Activated naive CD4-positive, alpha-beta T cell treated with anti-CD3 and anti-CD28 coated beads, Interleukin-2, amount 50 U/mL, for 24 hours (primary cell): ENCODE measurements at regions not wholly inside any gene's neighbourhood (a gene's known extent, or its start where the extent isn't known, plus 50 kb on each side); places are given as distances from the start of the nearest gene placed in this dataset.
A peak's percentile ranks its signal among the peaks of the same experiment; 100 is the strongest.

Experiments
- H3K27ac Mint-ChIP-seq: one replicate; pipeline ENCODE4 v1.8.0; 2021; ENCODE audit warnings: mild to moderate bottlenecking, mixed read lengths
- H3K27me3 Mint-ChIP-seq: one replicate; pipeline ENCODE4 v1.8.0; 2021; ENCODE audit warnings: mixed read lengths
- H3K36me3 Mint-ChIP-seq: one replicate; pipeline ENCODE4 v1.8.0; 2021; ENCODE audit warnings: mixed read lengths
- H3K4me1 Mint-ChIP-seq: one replicate; pipeline ENCODE4 v1.8.0; 2021; ENCODE audit warnings: mixed read lengths
- H3K4me3 Mint-ChIP-seq: one replicate; pipeline ENCODE4 v1.8.0; 2021; ENCODE audit warnings: mild to moderate bottlenecking, mixed read lengths
- H3K9me3 Mint-ChIP-seq: one replicate; pipeline ENCODE4 v1.8.0; 2021; ENCODE audit warnings: mixed read lengths

- Mint-ChIP-seq H3K9me3 (no peaks in the 10 kb centered on the region), H3K27ac (peak overlapping the region; percentile 31), H3K27me3 (no peaks in the 10 kb centered on the region), H3K4me1 (peaks cover 66% of the 10 kb centered on the region), H3K36me3 (peaks cover 46% of the 10 kb centered on the region), H3K4me3 (no peak overlapping the region)
These were observed 1149.5 kb downstream of the VRK1 start for GRCh38 chr14:97946641-97947040.

- no peaks in the 10 kb centered on the region for H3K9me3 Mint-ChIP-seq
- H3K27me3 Mint-ChIP-seq: no peaks in the 10 kb centered on the region
- H3K4me1 Mint-ChIP-seq: peaks cover 80% of the 10 kb centered on the region
- peaks cover 38% of the 10 kb centered on the region for H3K36me3 Mint-ChIP-seq
- H3K4me3 Mint-ChIP-seq: no peak overlapping the region
- H3K27ac Mint-ChIP-seq: no peak overlapping the region
These were observed 1151.7 kb downstream of the VRK1 start for GRCh38 chr14:97948841-97949240.

- no peaks in the 10 kb centered on the region for H3K9me3 Mint-ChIP-seq
- peaks cover 56% of the 10 kb centered on the region for H3K36me3 Mint-ChIP-seq
- no peaks in the 10 kb centered on the region for H3K27me3 Mint-ChIP-seq
- H3K4me1 Mint-ChIP-seq: peaks cover 66% of the 10 kb centered on the region
- H3K4me3 Mint-ChIP-seq: no peak overlapping the region
- no peak overlapping the region for H3K27ac Mint-ChIP-seq
These were observed 1159.6 kb downstream of the VRK1 start for GRCh38 chr14:97956581-97957340.

- H3K4me1 Mint-ChIP-seq: peaks cover 65% of the 10 kb centered on the region
- no peak overlapping the region for H3K4me3 Mint-ChIP-seq
- peaks cover 63% of the 10 kb centered on the region for H3K36me3 Mint-ChIP-seq
- H3K9me3 Mint-ChIP-seq: no peaks in the 10 kb centered on the region
- no peak overlapping the region for H3K27ac Mint-ChIP-seq
- no peaks in the 10 kb centered on the region for H3K27me3 Mint-ChIP-seq
These were observed 1162.1 kb downstream of the VRK1 start for GRCh38 chr14:97959251-97959650.

- Mint-ChIP-seq H3K36me3 (peaks cover 61% of the 10 kb centered on the region), H3K27me3 (no peaks in the 10 kb centered on the region), H3K27ac (peak overlapping the region; percentile 53), H3K4me3 (no peak overlapping the region), H3K9me3 (no peaks in the 10 kb centered on the region), H3K4me1 (peaks cover 65% of the 10 kb centered on the region)
These were observed 1163.3 kb downstream of the VRK1 start for GRCh38 chr14:97960436-97960835.

GRCh38 chr14:97970222-97970621 is 1173.0 kb downstream of the VRK1 start:
- H3K9me3 Mint-ChIP-seq: peaks cover 23% of the 10 kb centered on the region
- H3K4me3 Mint-ChIP-seq: peak overlapping the region; percentile 60
- peaks cover 46% of the 10 kb centered on the region for H3K36me3 Mint-ChIP-seq
- H3K4me1 Mint-ChIP-seq: peaks cover 95% of the 10 kb centered on the region
- H3K27ac Mint-ChIP-seq: peak overlapping the region; percentile 99
- H3K27me3 Mint-ChIP-seq: no peaks in the 10 kb centered on the region

- peak overlapping the region; percentile 99 for H3K27ac Mint-ChIP-seq
- peak overlapping the region; percentile 96 for H3K4me3 Mint-ChIP-seq
- peaks cover 11% of the 10 kb centered on the region for H3K9me3 Mint-ChIP-seq
- peaks cover 16% of the 10 kb centered on the region for H3K36me3 Mint-ChIP-seq
- H3K27me3 Mint-ChIP-seq: no peaks in the 10 kb centered on the region
- H3K4me1 Mint-ChIP-seq: peaks cover 95% of the 10 kb centered on the region
These were observed 1178.0 kb downstream of the VRK1 start for GRCh38 chr14:97975216-97975615.

GRCh38 chr14:97975962-97976361 is 1178.8 kb downstream of the VRK1 start:
- H3K27ac Mint-ChIP-seq: peak overlapping the region; percentile 99
- peak overlapping the region; percentile 96 for H3K4me3 Mint-ChIP-seq
- H3K4me1 Mint-ChIP-seq: peaks cover 95% of the 10 kb centered on the region
- H3K9me3 Mint-ChIP-seq: peaks cover 6% of the 10 kb centered on the region
- no peaks in the 10 kb centered on the region for H3K27me3 Mint-ChIP-seq
- H3K36me3 Mint-ChIP-seq: peaks cover 13% of the 10 kb centered on the region

- Mint-ChIP-seq H3K9me3 (peaks cover under 1% of the 10 kb centered on the region), H3K27me3 (no peaks in the 10 kb centered on the region), H3K27ac (peak overlapping the region; percentile 99), H3K4me3 (peak overlapping the region; percentile 96), H3K36me3 (peaks cover 12% of the 10 kb centered on the region), H3K4me1 (peaks cover 95% of the 10 kb centered on the region)
These were observed 1179.7 kb downstream of the VRK1 start for GRCh38 chr14:97976861-97977260.

- Mint-ChIP-seq H3K4me3 (peak overlapping the region; percentile 96), H3K27ac (peak overlapping the region; percentile 99), H3K4me1 (peaks cover 90% of the 10 kb centered on the region), H3K9me3 (no peaks in the 10 kb centered on the region), H3K27me3 (no peaks in the 10 kb centered on the region), H3K36me3 (peaks cover 10% of the 10 kb centered on the region)
These were observed 1180.6 kb downstream of the VRK1 start for GRCh38 chr14:97977651-97978261.

- Mint-ChIP-seq H3K9me3 (no peaks in the 10 kb centered on the region), H3K4me3 (peak overlapping the region; percentile 96), H3K27me3 (no peaks in the 10 kb centered on the region), H3K27ac (peak overlapping the region; percentile 99), H3K36me3 (peaks cover 6% of the 10 kb centered on the region), H3K4me1 (peaks cover 85% of the 10 kb centered on the region)
These were observed 1181.2 kb downstream of the VRK1 start for GRCh38 chr14:97978341-97978740.

- peaks cover 82% of the 10 kb centered on the region for H3K4me1 Mint-ChIP-seq
- H3K27me3 Mint-ChIP-seq: no peaks in the 10 kb centered on the region
- H3K27ac Mint-ChIP-seq: peak overlapping the region; percentile 96
- H3K4me3 Mint-ChIP-seq: peak overlapping the region; percentile 63
- peaks cover 6% of the 10 kb centered on the region for H3K9me3 Mint-ChIP-seq
- H3K36me3 Mint-ChIP-seq: peaks cover 4% of the 10 kb centered on the region
These were observed 1196.4 kb downstream of the VRK1 start for GRCh38 chr14:97993508-97994019.

GRCh38 chr14:97994020-97994531 is 1196.9 kb downstream of the VRK1 start:
- Mint-ChIP-seq H3K4me3 (peak overlapping the region; percentile 63), H3K4me1 (peaks cover 88% of the 10 kb centered on the region), H3K9me3 (peaks cover 6% of the 10 kb centered on the region), H3K36me3 (peaks cover 4% of the 10 kb centered on the region), H3K27me3 (no peaks in the 10 kb centered on the region), H3K27ac (peak overlapping the region; percentile 96)

- Mint-ChIP-seq H3K27me3 (no peaks in the 10 kb centered on the region), H3K9me3 (peaks cover 6% of the 10 kb centered on the region), H3K27ac (peak overlapping the region; percentile 96), H3K4me1 (peaks cover 95% of the 10 kb centered on the region), H3K4me3 (no peak overlapping the region), H3K36me3 (peaks cover 4% of the 10 kb centered on the region)
These were observed 1197.9 kb downstream of the VRK1 start for GRCh38 chr14:97995038-97995437.

GRCh38 chr14:97995531-97995930 is 1198.3 kb downstream of the VRK1 start:
- Mint-ChIP-seq H3K4me3 (peak overlapping the region; percentile 39), H3K27ac (peak overlapping the region; percentile 96), H3K27me3 (no peaks in the 10 kb centered on the region), H3K4me1 (peaks cover 95% of the 10 kb centered on the region), H3K9me3 (peaks cover 6% of the 10 kb centered on the region), H3K36me3 (peaks cover 4% of the 10 kb centered on the region)

GRCh38 chr14:98006008-98006407 is 1208.8 kb downstream of the VRK1 start:
- Mint-ChIP-seq H3K27me3 (no peaks in the 10 kb centered on the region), H3K4me1 (peaks cover 42% of the 10 kb centered on the region), H3K36me3 (peaks cover 2% of the 10 kb centered on the region), H3K9me3 (peaks cover 10% of the 10 kb centered on the region), H3K27ac (peak overlapping the region; percentile 41), H3K4me3 (no peak overlapping the region)
